Lower lobe of right lung (tissue), 2 donors: ENCODE measurements at regions not wholly inside any gene's neighbourhood (a gene's known extent, or its start where the extent isn't known, plus 50 kb on each side); places are given as distances from the start of the nearest gene placed in this dataset.

Source experiments
- ATAC-seq, 2 donors: fragments of 200-7000 bp; cut with Tn5 transposase; one replicate each; pipeline ENCODE4 v1.9.1; 2020 to 2022; ENCODE audit warnings: mild to moderate bottlenecking in 2 of 2, moderate library complexity in 2 of 2
- DNase-seq: peaks from one replicate; pipeline ENCODE4 v3.0.0-alpha.2; 2020
- H3K27ac ChIP-seq: fragments of 200-600 bp; one replicate; pipeline ENCODE4 v1.8.0; 2022
- H3K27me3 ChIP-seq: fragments of 200-600 bp; one replicate; pipeline ENCODE4 v1.8.0; 2022; ENCODE audit warnings: low read depth
- H3K36me3 ChIP-seq: fragments of 200-600 bp; one replicate; pipeline ENCODE4 v1.8.0; 2022; ENCODE audit warnings: mild to moderate bottlenecking
- H3K4me1 ChIP-seq: fragments of 200-600 bp; one replicate; pipeline ENCODE4 v1.8.0; 2022
- H3K4me3 ChIP-seq: fragments of 200-600 bp; one replicate; pipeline ENCODE4 v1.8.0; 2022; ENCODE audit warnings: mild to moderate bottlenecking
- H3K9me3 ChIP-seq: fragments of 200-600 bp; one replicate; pipeline ENCODE4 v1.8.0; 2022
- intact Hi-C: fragments of 100-400 bp; cut with DNase I; formaldehyde crosslinking; loops from one replicate; pipeline ENCODE4 v1.11.0; 2022
- TF ChIP-seq, protein P1 (sequence below): fragments of 200-600 bp; IDR thresholded peaks from one replicate; pipeline ENCODE4 v1.8.0; 2022; ENCODE audit warnings: antibody characterized with exemption, mild to moderate bottlenecking
- donor health status: DM: no; HTN: yes; CAD: no; lungs with severe emphysema.

DNA sequence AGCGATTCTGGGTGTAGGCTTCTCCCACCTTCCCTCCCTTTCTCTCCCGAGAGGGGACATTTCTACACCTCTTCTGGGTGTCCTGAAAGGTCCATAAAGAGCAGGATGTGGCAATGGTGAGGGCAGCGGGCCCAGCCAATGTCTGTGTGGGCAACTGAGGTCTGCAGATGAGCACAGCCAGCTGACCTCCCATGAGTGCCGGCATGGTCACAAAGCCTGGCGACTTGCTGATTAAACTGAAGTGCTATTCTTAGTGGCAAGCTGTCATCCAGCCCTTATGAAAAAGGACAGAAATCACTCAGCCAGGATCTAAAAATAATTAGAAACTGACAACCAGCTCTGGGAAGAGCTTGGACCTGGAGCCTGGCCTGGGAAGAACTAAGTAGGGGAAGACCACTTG is 124.3 kb upstream of the RGMA start:
- H3K4me3 ChIP-seq, result no peak overlapping the region
- H3K27ac ChIP-seq, result no peak overlapping the region
- intact Hi-C loops, result no loop called here
- no peaks in the 10 kb centered on the region for H3K9me3 ChIP-seq
- TF ChIP-seq, protein P1, sequence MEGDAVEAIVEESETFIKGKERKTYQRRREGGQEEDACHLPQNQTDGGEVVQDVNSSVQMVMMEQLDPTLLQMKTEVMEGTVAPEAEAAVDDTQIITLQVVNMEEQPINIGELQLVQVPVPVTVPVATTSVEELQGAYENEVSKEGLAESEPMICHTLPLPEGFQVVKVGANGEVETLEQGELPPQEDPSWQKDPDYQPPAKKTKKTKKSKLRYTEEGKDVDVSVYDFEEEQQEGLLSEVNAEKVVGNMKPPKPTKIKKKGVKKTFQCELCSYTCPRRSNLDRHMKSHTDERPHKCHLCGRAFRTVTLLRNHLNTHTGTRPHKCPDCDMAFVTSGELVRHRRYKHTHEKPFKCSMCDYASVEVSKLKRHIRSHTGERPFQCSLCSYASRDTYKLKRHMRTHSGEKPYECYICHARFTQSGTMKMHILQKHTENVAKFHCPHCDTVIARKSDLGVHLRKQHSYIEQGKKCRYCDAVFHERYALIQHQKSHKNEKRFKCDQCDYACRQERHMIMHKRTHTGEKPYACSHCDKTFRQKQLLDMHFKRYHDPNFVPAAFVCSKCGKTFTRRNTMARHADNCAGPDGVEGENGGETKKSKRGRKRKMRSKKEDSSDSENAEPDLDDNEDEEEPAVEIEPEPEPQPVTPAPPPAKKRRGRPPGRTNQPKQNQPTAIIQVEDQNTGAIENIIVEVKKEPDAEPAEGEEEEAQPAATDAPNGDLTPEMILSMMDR, result no peak
- H3K27me3 ChIP-seq, result no peaks in the 10 kb centered on the region
- H3K4me1 ChIP-seq, result no peaks in the 10 kb centered on the region
- ATAC-seq (no peak), DNase-seq (no peak)
- no peaks in the 10 kb centered on the region for H3K36me3 ChIP-seq

GRCh38 chr15:93212578-93212977 is 123.6 kb upstream of the RGMA start:
- intact Hi-C loops, result no loop called here
- Histone ChIP-seq H3K27ac (no peak overlapping the region), H3K36me3 (no peaks in the 10 kb centered on the region), H3K27me3 (no peaks in the 10 kb centered on the region), H3K4me3 (no peak overlapping the region), H3K9me3 (no peaks in the 10 kb centered on the region), H3K4me1 (no peaks in the 10 kb centered on the region)
- ATAC-seq, result no peak
- TF ChIP-seq, protein P1, result no peak
- DNase-seq, result no peak

- Histone ChIP-seq H3K27me3 (no peaks in the 10 kb centered on the region), H3K36me3 (no peaks in the 10 kb centered on the region), H3K9me3 (no peaks in the 10 kb centered on the region), H3K4me3 (no peak overlapping the region), H3K4me1 (no peaks in the 10 kb centered on the region), H3K27ac (no peak overlapping the region)
- ATAC-seq (no peak), DNase-seq (no peak)
- intact Hi-C loops, result no loop called here
- TF ChIP-seq, protein P1, result no peak
Observed at GRCh38 chr15:93210995-93211394, 122.0 kb upstream of the RGMA start.

DNA sequence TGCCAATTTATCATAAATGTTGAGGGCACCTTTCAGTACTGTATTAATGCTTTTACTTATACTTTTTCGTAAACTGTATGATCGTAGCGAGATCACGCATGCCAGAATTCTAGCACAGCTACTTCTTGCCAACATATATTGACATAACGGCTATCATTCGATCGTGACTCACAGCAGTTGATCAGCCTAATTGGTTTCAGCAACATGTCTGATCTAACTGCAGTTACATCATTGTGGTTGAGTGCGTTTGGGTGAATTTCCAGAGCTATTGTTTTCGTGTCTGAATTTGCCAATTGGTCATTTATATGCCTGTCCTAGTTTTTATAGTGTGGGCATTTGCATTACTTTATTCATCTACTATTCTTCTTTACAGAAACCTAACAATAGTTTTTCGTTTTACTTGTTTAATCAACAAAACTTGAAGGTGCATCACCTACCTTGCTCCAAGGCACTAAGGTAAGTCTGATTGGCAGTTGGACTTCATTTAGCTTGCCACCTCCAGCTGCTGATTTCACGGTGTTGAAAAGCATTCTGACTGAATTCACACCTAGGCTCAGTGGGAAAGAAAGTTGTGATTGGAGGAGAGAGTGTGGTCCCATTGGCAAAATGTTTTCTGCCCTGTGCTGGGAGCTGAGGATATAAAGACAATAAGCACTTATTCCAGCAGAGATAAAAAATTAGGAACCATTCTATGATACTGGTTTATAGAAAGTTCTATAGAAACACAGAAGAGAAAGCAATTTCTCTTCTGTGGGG is 120.9 kb upstream of the RGMA start:
- H3K27ac ChIP-seq, result no peak overlapping the region
- no peaks in the 10 kb centered on the region for H3K9me3 ChIP-seq
- TF ChIP-seq, protein P1, result no peak
- DNase-seq (no peak), ATAC-seq (no peak)
- intact Hi-C loops, result no loop called here
- H3K36me3 ChIP-seq, result no peaks in the 10 kb centered on the region
- no peaks in the 10 kb centered on the region for H3K27me3 ChIP-seq
- H3K4me1 ChIP-seq, result no peaks in the 10 kb centered on the region
- H3K4me3 ChIP-seq, result no peak overlapping the region

- no peaks in the 10 kb centered on the region for H3K27me3 ChIP-seq
- TF ChIP-seq, protein P1, result no peak
- H3K27ac ChIP-seq, result no peak overlapping the region
- intact Hi-C loops, result no loop called here
- no peaks in the 10 kb centered on the region for H3K9me3 ChIP-seq
- H3K4me3 ChIP-seq, result no peak overlapping the region
- ATAC-seq (no peak), DNase-seq (no peak)
- no peaks in the 10 kb centered on the region for H3K4me1 ChIP-seq
- no peaks in the 10 kb centered on the region for H3K36me3 ChIP-seq
Observed at GRCh38 chr15:93206893-93207292, 117.9 kb upstream of the RGMA start.
